ENCODE measurements at regions not wholly inside any gene's neighbourhood (a gene's known extent, or its start where the extent isn't known, plus 50 kb on each side); places are given as distances from the start of the nearest gene placed in this dataset.

- TF ChIP-seq ETS1 (IDR thresholded peaks at IDR 0.05) = no peak
- no peak for TF ChIP-seq NANOG (IDR thresholded peaks at IDR 0.05; ENCODE audit: borderline replicate concordance)
- TF ChIP-seq JUNB (IDR thresholded peaks at IDR 0.05; ENCODE audit: unreplicated experiment) = no peak
- TF ChIP-seq POLR2AphosphoS5 (IDR thresholded peaks at IDR 0.05; ENCODE audit: low read depth) = no peak
- no peak for TF ChIP-seq STAT1 (IDR thresholded peaks at IDR 0.05; ENCODE audit: unreplicated experiment)
- no peak for TF ChIP-seq REST (IDR thresholded peaks at IDR 0.05; ENCODE audit: unreplicated experiment)
- TF ChIP-seq EZH2phosphoT487 (IDR thresholded peaks at IDR 0.05; ENCODE audit: unreplicated experiment) = no peak
- TF ChIP-seq CTCF (conservative IDR thresholded peaks at IDR 0.05; ENCODE audit: low read depth in 2 of 2) = no peak
- TF ChIP-seq ZNF331 (CRISPR knock-in tag; IDR thresholded peaks at IDR 0.05; ENCODE audit: low read depth) = no peak
Measured at GRCh38 chr3:159668461-159668860, 320.2 kb upstream of the IL12A start (continued).

GRCh38 chr3:159668990-159669476 is 319.6 kb upstream of the IL12A start:
- H3K4me3 Mint-ChIP-seq = no peak overlapping the region

More at GRCh38 chr3:159668990-159669476, 319.6 kb upstream of the IL12A start:
- no peak overlapping the region for H3K4me2 ChIP-seq
- H3K27ac Mint-ChIP-seq = no peak overlapping the region
- H3K4me1 ChIP-seq (ENCODE audit: insufficient read depth) = peaks cover 9% of the 10 kb centered on the region; the same call in 1 of the 2 replicates
- ATAC-seq (no peak), DNase-seq (ENCODE audit: low spot score) (no peak)
- no peaks in the 10 kb centered on the region for H3K27me3 ChIP-seq (ENCODE audit: insufficient read depth)
- no peak overlapping the region for H2AFZ ChIP-seq
- H4K20me1 ChIP-seq (replicated peaks; ENCODE audit: insufficient read depth) = no peaks in the 10 kb centered on the region
- H3K9me2 ChIP-seq (ENCODE audit: insufficient read depth) = no peaks in the 10 kb centered on the region
- H3K36me3 ChIP-seq (ENCODE audit: insufficient read depth) = no peaks in the 10 kb centered on the region
- H3K27ac ChIP-seq (ENCODE audit: low read depth) = no peak overlapping the region
- no peaks in the 10 kb centered on the region for H3K79me2 ChIP-seq (replicated peaks; ENCODE audit: insufficient read depth)
- TF ChIP-seq JUNB (IDR thresholded peaks at IDR 0.05; ENCODE audit: unreplicated experiment) (no peak), CTCF (conservative IDR thresholded peaks at IDR 0.05; ENCODE audit: low read depth in 2 of 2) (no peak), CREB1 (CRISPR knock-in tag; IDR thresholded peaks at IDR 0.05; ENCODE audit: low read depth) (no peak), ZNF331 (CRISPR knock-in tag; IDR thresholded peaks at IDR 0.05; ENCODE audit: low read depth) (no peak), ZNF114 (CRISPR knock-in tag; IDR thresholded peaks at IDR 0.05) (no peak)
- H3K4me3 ChIP-seq = no peak overlapping the region
- no peaks in the 10 kb centered on the region for H3K27me3 Mint-ChIP-seq (ENCODE audit: insufficient read depth, low read depth, poor library complexity)
- H3K9me3 Mint-ChIP-seq = no peaks in the 10 kb centered on the region
- no peaks in the 10 kb centered on the region for H3K36me3 Mint-ChIP-seq (ENCODE audit: low read depth)
- H3K4me1 Mint-ChIP-seq = peaks cover 11% of the 10 kb centered on the region; the same call in 2 of the 3 replicates
- H3F3A ChIP-seq (replicated peaks; ENCODE audit: low read depth) = no peaks in the 10 kb centered on the region
